HG02610 (cell line): ENCODE measurements at regions not wholly inside any gene's neighbourhood (a gene's known extent, or its start where the extent isn't known, plus 50 kb on each side); places are given as distances from the start of the nearest gene placed in this dataset.
"Not testable (repeated sequence)": the region's sequence is repeated elsewhere in the genome, so short reads cannot be mapped to it uniquely, and the experiment has no call there.

Source experiments
- ATAC-seq: cut with Tn5 transposase; IDR thresholded peaks from one replicate; pipeline ENCODE4 v1.9.1; 2021; ENCODE audit warnings: mild to moderate bottlenecking, moderate library complexity; ENCODE audit not compliant: unreplicated experiment

DNA sequence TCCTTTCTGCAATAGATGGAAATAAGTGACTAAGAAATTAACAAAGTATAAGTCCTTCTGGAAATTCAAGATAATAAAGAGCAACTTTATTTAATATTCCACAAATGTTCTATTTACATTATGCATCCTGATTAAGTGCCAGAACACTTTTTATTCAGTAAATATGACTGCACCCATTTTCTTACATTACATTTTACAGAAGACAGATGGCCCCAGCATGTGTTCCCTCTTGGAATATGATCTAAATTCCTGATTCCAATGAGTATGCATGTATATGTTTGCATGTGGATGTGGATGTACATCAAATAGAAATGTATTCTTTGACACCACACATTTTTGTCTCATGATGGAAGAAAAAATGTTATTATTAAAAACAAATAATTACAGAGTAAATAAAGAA is 628.7 kb upstream of the SEMA3D start:
- ATAC-seq, result no peak

DNA sequence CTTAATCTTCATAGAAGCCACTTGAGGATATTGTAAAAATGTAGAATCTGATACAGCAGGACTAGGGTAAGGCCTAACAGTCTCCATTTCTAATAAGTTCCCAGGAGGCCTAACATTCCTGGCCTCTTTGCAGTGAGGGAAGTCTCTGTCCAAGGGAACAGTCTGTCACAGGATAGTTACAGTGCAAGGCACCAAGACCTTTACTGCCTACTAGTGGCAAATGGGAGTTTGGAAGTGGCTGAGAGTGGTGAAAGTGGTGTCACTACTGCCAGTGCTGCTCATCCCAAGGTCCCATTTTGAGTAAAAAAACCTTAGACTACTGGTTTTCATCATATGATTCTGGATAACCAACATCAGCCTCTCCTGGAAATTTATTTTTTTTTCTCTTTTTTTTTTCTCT is 619.5 kb upstream of the SEMA3D start:
- ATAC-seq, result no peak

DNA sequence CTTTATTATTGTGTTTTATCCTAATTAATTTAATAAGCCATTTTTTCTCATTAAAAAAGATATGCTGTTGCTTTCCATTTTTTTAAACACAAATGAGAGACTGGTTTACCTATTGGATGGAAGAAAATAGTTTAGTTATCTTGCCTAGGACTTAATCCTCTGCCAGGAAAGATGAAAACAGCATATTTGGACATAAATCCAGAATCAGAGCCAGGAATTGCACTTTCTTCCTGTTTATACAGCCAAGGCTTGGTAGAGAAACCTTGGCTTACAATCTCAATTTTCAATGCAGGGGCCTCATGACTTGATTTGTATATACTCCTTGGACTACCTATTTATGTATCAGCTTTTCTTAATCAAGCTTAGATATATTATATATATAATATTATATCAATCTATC is 618.8 kb upstream of the SEMA3D start:
- no peak for ATAC-seq

DNA sequence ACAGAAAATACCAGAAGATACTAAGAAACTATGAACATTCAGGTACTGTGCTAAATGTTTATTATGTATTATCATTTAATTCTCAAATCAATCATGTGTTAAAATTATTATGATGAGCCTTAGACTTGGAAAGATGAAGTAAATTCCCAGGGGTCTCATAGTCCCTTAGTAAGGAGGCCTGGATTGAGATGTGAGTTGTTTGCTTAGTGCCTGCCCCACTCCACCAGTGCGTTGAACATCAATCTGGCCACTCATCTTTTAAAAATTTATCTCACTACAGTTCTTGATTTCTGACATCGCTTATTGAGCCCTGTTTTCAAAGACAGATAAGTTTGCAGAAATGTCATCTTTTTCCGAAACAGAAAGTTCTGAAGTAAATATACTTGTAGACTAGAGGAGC is 618.4 kb upstream of the SEMA3D start:
- no peak for ATAC-seq

DNA sequence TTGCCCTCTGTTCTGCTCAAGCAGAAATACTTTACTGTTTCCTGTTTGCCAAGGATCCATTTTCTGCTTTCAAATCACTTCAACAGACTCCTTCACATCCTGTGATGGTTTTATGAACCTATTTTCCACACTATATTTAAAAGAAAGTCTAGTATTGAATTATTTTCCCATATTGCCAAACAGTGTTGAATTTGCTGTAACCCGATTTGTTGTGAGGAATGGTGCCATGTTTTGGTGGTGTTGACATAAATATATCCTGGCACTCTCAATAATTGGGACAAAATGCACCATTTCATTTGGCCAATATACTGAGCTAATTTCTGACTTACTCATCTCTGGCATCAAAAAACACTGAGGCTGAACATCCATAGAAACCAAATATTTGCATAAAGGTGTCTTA is 615.4 kb upstream of the SEMA3D start:
- no peak for ATAC-seq

DNA sequence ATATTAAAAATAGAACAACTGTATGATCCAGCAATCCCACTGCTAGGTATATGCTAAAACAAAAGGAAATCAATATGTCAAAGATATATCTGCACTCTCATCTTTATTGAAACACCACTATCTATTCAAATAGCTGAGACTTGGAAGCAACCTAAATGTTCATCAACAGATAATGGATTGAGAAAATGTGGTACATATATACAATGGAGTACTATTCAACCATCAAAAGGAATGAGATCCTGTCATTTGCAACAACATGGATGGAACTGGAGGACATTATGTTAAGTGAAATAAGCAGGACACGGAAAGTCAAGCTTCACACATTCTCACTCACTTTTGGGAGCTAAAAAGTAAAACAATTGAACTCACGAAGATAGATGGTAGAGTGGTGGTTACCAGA is 610.1 kb upstream of the SEMA3D start:
- ATAC-seq, result no peak

DNA sequence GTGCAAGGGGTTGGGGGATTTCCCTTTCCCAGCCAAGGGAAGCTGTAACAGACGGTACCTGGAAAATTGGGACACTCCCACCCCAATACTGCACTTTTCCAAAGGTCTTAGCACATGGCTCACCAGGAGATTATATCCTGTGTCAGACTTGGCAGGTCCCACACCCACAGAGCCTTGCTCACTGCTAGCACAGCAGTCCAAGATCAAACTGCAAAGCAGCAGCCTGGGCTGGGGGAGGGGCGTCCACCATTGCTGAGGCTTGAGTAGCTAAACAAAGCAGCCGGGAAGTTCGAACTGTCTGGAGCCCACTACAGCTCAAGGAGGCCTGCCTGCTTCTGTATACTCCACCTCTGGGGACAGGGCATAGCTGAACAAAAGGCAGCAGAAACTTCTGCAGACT is 604.2 kb upstream of the SEMA3D start:
- not testable (repeated sequence) for ATAC-seq

DNA sequence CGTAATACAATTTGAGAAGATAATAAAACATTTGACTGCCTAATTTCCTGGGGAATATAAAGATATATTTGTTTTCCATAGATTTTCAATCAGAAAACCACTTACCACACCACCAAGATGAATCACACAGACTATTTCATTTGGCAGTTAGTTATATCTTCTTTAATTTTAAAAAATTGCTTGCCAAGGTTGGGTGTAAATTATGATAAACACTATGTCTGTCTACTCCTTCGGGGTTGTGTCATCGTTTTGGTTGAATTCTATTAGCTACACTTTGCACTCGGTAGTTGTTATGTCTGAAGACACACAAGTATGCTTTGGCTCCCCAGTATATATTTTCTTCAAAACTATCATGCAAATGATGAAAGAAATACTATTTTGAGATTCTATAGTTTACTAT is 594.8 kb upstream of the SEMA3D start:
- no peak for ATAC-seq

DNA sequence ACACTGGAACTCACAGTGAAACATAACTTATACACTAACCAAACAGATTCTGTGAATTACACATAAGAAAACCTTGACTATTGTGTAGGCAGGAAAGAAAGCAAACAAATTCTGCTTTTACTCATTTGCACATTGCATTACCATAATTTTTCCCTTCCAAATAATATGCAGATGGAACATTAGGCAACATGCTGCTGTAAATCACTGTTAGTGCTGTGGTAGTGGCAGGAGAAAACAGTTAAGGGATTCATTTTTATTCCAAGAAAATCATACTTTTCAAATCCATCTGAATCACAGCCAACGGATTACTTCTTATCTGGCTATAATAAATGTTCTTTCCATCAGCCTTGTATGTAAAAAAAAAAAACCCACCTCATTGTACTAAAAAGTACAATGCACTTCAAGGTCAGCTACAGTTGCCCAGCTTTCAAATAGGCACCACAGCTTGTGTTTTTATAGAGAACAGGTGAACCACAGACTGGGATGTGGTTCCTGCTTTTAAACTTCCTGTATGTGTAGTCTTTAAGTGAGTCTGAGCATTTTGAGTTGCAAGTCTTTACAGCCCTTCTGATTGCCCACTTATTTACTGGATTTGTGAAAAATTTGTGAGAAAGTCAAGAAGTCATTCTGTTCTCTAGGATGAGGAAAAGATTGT is 590.0 kb upstream of the SEMA3D start:
- no peak for ATAC-seq

DNA sequence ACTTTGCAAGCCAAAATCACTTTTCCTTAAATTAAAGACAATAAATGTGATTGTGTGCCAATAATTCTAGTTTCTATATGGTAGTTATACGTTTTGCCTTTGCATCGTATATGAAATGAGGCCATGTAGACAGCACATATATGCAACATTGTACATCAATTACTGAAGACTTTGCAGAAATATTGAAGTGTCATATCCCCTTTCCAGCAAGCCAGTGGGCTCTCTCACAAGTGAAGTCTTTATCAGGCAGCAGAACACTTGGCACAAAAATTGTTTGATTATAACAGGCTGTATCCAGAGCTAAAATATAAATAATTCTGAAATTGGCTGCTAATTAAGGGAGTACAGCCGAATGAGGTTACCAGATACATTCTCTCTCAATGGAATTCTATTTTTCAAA is 588.6 kb upstream of the SEMA3D start:
- no peak for ATAC-seq

DNA sequence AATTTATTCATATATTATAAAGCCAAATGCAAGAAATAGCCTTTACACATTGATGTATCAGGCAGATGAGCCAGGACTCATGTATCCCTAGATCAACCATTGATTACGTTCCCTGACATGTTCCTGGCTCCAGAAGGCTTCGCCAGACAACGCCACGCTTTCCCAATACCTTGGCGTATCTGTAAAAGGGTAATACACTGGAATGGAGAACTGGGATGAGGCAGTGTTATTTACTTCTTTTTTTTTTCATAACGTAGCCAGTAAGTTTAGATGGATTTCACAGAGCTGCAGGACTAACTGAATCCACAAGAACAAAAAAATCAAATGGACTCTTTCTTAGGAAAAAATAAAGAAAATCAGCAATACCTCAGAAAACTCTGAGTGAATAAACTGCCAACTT is 588.1 kb upstream of the SEMA3D start:
- ATAC-seq, result no peak

DNA sequence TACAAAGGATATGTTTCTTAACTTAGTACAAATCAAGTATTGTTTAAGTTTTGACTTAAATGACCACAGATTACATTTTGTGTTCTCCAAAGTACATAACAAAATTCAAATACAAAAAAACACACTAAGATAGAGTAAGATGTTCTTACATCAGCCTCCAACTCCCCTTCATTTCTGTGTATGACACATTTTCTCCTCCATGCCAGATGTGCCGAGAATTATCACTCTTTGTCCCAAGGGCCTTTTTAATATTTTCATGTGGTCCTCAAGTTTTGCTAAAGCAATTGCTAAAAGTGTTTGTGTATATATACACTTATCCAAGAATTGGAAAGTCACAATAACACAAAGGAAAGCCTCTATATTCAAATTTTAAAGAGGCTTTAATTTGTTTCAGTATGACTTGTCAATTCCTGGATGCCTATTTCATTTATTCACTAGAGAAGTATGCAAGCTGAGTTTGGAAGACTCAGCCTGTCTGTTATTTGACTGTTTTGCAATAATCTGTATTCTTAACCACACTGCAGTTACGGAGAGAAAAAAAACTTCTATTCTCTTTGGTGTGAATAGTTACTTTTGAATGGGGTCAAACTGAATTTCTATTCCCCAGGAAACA is 586.4 kb upstream of the SEMA3D start:
- ATAC-seq, result no peak

DNA sequence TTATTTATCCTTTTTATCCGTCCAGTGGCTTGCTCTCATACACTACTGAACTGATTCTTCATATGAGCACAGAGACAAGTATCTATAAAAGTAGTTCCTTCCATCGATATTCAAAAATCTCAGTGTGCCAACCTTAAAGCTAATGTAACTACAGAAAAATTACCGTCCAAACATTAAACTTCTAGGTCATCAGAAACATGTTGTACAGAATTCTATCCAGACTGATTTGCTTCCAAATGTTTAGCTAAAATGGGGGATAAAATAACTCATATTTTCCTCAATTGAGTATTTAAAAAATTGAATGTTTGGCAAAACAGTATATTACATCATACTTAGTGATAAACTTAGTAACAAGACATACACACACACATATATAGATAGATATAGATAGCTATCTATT is 584.7 kb upstream of the SEMA3D start:
- no peak for ATAC-seq

DNA sequence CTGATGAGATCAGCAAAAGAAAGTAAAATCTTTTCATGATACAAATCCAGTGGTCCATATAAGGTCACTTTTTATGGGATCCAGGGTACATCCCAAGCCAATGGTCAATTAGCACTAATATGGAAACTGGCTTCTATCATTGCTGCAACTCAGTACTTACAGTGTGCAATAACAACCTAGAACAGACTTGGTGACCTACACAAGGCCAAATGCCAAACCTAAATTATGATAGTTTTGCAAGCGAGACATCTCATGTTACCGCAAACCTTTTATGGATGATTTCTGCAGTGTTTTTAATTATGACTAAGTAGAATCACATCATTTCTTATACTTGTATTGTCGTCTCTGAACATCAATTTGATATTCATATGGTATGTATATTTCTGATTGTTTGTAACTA is 583.5 kb upstream of the SEMA3D start:
- ATAC-seq, result no peak

DNA sequence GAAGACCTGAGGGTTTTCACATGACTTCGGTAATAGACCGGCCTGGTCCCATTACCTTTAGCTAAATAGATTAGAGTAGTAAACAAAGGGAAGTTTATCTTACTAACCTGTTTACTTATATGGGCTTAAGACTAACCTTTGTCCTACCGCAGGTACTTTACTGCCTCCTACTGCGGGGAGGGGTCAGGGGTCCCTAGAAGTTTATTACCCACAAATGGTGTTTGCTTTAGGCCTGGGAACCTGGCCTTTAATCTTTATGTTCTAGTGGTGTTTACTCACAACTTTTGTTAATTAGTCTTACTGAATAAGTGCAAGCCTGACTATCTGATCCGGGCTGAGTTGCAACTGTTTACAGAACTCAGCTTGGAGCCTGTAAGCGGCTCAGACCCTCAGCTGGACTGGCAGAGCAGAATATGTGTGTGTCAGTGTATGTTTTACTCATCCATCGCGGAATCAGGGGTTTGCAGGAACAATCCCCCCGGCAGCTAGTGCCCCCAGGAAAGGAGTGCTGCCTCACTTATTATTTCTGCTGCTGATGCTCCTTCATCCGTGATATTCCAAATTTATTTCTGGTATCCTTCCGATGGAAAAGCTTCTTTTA is 578.9 kb upstream of the SEMA3D start:
- ATAC-seq, result no peak

DNA sequence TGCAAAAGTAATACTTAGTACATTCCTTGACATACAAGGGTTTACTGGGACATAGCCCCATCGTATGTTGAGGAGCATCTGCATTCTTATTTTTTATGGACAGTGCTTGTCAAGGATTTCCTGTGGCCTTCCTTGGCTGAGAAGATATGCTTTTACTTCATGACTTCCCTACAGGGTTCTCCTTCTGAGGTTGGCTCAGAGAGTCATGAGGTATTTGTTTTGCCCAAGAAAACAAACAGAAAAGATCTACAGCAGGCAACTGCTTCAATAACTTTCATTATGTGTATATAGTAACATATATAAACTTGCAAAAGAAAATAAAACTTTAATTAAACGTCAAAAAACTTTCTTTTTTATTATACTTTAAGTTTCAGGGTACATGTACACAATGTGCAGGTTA is 577.2 kb upstream of the SEMA3D start:
- ATAC-seq, result no peak

DNA sequence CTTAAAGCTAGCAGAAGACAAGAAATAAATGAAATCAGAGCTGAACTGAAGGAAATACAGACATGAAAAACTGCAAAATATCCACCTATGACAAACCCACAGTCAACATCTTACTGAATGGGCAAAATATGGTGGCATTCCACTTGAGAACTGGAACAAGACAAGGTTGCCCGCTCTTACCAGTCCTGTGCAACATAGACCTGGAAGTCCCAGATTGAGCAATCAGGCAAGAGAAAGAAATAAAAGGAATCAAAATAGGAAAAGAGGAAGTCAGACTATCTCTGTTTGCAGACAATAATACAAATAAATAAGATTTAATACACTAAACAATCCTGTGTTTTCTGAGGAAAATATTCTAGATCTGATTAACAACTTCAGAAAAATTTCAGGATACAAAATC is 570.5 kb upstream of the SEMA3D start:
- no peak for ATAC-seq

DNA sequence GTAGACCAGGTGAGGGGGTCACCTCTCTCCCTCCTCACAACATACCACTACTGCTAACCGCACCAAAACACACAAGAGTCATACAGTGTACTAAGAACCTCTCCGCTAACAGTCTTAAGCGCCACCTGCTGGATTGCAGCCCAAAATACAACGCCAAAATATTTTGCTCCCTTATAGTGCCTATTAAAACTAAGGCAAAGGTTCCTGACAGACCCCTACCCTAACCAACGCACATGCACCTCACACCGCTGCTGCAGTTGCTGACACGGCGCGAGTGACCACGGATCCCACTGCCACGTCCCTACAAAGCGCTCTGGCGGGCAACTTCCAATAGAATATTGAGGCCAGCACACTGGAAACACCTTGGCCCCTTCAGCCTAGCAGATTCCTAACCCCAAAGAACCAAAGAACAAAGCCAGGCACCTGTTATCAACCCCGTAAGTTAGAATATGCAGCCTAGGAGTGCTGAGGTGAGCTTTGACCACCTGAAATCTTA is 563.6 kb upstream of the SEMA3D start:
- ATAC-seq, result peak; percentile 98

DNA sequence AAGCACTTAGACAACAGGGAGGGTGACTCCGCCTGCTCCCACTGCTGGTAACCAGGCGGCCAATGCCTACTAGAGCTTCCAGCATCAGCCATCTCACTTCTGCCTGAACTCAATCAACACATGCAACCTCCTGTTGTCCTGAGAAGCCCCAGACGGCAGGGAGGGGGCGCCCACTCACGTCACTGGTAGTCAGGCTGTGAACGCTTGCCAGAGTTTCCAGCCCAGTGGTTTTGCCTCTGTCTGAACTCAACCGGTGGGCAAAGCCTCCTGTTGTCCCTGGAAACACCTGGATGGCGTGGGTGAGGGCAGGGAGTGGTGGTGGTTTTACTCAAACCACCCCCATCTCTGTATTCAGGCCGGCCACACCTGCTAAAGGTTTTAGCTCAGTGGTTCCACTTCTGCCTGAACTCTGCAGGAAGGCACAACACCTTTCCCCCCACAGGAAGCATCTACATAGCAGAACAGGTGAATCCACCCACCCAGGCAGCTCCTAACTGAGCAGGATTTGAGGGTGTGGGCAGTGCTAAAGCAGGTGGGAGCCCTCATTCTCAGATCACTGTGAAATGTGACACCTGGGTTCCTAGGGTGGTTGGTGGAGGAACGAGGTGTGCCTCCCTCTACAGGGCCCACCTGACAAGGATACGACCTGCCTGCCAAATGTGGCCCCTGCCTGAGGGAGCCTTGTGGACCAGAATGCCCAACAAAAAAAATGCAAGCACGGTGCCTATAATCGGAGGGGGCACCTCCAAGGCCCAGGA is 563.0 kb upstream of the SEMA3D start:
- no peak for ATAC-seq

DNA sequence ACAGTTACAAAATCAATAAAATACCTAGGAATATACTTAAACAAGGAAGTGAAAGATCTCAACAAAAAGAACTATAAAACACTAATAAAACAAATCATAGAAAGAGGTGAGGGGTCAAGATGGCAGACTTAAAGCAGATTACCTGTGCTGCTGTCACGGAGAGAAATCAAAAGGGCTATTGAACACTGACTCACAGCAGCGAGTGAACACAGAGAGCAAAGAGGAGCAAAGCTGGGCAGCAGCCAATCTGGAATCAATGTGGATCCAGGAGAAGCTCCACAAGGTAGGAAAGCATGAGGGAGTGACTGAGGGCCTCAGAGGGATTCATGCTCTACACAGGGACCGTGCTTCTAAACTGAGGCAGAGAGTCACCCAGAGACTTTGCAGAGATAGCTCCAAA is 562.0 kb upstream of the SEMA3D start:
- ATAC-seq, result no peak

DNA sequence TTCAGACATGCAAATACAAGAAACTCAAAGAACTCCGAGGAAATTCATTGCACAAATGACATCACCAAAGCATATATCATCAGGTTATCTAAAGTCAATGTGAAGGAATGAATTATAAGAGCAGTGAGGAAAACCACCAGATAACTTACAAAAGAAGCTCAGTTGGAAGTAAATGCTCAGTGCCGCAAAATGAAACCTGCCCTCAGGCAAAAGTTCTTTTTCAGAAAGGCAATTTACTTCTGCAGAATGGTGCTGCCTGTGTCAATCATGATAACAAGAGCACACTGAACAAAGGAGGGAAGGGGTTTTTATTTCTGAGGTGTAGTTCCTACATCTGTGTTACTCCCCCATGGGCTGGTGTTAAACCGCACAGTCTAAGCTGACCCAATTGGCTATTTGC is 550.6 kb upstream of the SEMA3D start:
- ATAC-seq, result no peak

DNA sequence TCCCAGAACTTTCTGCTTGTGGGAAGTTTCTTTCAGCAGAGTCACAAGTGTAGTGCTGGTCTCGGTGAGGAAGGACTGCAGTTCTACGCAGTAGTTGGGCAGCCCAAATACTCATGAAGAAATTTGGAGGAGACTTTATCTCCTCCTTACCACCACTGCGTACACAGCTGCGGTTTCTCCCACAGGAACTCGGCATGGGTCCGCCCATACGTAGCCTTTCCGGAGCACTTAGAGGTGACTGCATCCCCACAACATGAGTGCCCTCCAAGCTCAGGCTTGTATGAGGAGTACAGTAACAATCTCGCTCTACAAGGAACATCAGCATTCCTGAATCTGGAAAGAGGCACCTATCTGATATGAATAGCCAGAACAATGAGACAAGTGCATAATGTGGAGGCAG is 549.2 kb upstream of the SEMA3D start:
- no peak for ATAC-seq
